ENCODE measurements at regions not wholly inside any gene's neighbourhood (a gene's known extent, or its start where the extent isn't known, plus 50 kb on each side); places are given as distances from the start of the nearest gene placed in this dataset.

DNA sequence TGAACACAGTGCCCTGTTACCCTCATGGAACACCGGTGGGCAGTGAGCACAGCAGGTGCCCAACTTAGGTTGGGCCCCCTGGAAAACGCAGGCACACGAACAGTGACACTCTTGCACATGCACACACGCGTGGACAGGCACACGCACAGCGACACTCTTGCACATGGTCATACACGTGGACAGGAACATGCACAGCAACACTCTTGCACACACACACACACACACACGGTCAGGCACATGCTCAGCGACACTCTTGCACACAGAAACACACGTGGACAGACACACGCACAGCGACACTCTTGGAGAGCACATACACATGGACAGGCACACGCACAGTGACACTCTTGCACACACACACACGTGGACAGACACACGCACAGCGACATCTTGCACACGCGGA, 559.4 kb upstream of the ADAMTS16 start:
- TF ChIP-seq EP300 (IDR thresholded peaks at IDR 0.05), result no peak
- TF ChIP-seq, protein P1, sequence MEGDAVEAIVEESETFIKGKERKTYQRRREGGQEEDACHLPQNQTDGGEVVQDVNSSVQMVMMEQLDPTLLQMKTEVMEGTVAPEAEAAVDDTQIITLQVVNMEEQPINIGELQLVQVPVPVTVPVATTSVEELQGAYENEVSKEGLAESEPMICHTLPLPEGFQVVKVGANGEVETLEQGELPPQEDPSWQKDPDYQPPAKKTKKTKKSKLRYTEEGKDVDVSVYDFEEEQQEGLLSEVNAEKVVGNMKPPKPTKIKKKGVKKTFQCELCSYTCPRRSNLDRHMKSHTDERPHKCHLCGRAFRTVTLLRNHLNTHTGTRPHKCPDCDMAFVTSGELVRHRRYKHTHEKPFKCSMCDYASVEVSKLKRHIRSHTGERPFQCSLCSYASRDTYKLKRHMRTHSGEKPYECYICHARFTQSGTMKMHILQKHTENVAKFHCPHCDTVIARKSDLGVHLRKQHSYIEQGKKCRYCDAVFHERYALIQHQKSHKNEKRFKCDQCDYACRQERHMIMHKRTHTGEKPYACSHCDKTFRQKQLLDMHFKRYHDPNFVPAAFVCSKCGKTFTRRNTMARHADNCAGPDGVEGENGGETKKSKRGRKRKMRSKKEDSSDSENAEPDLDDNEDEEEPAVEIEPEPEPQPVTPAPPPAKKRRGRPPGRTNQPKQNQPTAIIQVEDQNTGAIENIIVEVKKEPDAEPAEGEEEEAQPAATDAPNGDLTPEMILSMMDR (IDR thresholded peaks at IDR 0.05), result no peak
- no peak for TF ChIP-seq POLR2A (IDR thresholded peaks at IDR 0.05)
- TF ChIP-seq POLR2AphosphoS5 (IDR thresholded peaks at IDR 0.05), result no peak
